ENCODE measurements at regions not wholly inside any gene's neighbourhood (a gene's known extent, or its start where the extent isn't known, plus 50 kb on each side); places are given as distances from the start of the nearest gene placed in this dataset.

DNA sequence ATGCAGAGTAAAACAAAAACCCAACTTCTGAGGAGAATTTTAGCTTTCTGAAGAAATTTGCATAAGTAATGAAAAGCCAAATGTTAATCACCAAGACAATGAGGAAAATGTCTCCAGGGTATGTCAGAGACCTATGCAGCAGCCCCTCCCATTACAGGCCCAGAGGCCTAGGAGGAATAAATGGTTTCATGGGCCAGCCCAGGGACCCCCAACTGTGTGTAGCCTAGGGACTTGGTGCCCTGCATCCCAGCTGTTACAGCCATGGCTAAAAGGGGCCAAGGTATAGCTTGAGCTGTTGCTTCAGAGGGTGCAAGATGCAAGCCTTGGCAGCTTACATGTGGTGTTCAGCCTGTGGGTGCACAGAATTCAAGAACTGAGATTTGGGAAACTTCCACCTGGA is 1256.9 kb upstream of the PIK3C3 start:
- DNase-seq = no peak

DNA sequence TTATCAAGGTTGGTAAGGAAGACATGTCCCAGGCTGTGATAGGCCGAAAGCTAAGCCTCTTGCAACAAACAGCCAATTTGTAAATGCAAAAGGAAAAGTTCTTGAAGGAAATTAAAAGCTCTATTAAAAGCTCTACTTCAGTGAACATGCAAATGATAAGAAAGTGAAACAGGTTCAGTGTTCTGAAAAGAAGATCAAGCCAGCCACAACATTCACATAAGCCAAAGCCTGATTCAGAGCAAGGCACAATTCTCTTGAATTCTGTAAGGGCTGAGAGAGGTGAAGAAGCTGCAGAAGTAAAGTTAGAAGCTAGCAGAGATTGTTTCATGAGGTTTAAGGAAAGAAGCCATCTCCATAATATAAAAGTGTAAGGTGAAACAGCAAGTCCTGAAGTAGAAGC is 1259.5 kb upstream of the PIK3C3 start:
- no peak for DNase-seq

DNA sequence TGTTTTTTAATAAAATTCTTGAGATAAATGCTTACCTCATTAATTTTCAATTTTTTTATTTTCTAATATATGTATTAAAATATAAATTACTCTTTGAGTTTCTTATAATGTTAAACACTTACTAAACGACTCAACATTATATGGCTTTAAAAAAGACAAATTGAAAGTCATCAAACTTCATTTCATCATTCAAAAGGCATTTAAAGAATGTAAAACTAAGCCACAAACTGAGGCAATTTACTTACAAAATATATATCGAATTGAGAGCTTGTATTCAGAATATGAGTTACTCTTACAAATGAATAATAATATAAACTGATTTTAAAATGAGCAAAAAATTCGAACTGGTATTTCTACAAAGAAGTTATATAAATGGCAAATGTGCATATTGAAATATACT is 1262.2 kb upstream of the PIK3C3 start:
- no peak for DNase-seq

DNA sequence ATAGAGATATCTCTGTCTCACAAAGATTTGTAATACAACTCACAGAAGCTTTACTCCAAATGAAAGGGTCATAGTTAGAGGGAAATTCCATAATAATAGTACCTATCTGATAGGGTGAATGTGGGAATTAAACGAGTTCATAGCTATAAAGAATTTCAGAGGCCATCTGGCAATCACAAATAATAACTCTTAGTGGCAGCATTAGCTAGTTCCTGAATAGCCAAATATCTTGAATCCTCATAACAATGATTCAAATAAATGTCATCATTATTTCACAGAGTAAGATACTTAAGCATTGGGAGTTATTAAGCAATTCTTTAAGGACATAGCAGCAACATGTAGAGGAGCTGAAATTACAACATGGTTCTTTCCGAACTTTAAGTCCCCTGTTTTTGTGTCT is 1265.0 kb upstream of the PIK3C3 start:
- no peak for DNase-seq

GRCh38 chr18:40687399-40687798 is 1267.6 kb upstream of the PIK3C3 start:
- no peak for DNase-seq

DNA sequence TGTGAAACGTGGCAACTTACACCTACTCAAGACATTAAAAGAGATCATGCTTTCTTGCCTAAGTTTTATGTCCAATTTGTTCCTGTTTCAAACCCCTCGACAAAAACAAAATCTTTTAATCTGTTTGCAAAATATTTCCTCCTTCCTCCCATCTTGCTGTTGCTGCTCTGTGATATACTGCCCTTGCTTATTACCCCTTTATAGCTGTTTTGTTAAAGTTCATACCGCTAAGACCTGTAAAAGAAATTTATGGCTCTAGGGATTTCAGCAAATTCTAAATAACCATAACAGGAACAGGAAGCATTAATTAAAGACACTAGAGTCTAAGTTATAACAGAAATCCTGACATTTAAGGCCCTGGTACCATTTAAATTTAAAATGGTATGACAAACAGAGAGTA is 1268.2 kb upstream of the PIK3C3 start:
- no peak for DNase-seq

DNA sequence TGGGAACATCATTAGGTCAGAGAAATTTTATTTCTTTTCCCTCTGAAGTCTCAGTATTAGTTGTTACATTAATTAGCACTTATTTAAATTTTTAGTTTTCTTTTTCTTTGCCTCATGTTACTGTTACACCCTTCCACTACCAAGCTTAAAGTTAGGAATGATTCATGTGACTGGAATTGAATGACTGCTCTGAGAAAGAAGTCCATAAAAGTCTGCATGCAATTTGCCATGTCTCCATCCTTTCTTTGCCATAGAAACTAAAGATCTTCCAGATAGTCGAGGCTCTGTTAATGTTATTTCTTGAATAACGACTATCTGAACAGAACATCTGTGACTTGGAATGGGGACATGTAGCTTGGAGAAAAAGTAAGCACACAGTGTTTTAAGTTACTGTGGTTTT is 1269.8 kb upstream of the PIK3C3 start:
- no peak for DNase-seq

DNA sequence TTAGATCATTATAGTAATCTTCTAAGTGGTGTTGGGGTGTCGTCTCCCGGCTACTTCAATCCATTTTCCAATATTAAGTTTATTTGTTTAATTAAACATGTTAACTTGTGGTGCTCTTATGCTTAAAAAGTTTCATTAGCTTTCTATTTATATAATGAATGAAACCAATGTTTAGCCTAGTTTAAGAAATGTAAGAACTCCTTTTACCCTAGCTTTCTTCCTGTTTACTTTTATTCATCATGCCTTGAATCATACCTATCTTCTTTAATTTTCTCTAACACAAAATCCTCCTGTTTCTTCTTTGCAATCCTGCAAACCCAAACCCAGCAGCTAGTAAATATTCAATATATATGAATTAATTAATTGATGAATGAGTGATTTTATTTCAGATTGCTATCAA is 1276.7 kb upstream of the PIK3C3 start:
- DNase-seq = no peak

GRCh38 chr18:40676668-40677067 is 1278.4 kb upstream of the PIK3C3 start:
- no peak for DNase-seq

DNA sequence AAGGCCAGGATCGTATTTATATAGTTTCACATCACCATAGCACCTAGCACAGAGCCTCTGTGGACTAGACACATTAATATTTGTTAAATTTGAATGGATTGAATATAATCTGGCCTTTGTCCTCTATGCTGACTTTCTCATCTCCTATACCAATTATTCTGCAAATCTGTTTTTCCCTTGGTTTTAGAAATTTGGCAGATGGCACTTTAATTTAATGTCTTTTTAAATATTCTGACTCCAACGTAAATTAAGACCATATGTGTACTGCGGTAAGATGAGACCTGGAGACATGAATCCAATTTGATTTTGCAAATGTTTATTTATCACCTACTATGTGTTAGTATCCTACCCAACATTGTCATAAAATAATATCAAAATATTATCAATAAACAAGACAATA is 1281.9 kb upstream of the PIK3C3 start:
- DNase-seq = no peak

DNA sequence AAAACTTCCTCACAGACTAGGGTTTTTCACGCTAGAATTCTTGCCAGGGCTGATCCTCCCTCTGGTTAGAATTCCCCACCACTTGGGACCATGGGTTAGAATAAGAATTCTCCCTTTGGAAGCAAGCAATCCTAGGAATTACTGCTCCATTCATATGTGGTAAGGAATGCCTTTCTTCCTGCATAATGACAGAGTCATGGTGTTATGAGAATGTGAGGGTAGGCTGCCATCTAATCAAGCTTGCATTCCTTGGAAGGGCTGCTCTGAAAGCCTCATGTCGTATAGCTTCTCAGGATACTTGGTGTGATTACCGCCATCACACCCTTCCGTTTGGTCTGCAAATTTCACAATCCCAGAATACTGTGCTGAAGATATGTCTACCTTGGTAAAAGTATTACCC is 1282.4 kb upstream of the PIK3C3 start:
- DNase-seq = no peak

- DNase-seq = no peak
Observed at GRCh38 chr18:40670668-40671375, 1284.2 kb upstream of the PIK3C3 start.

DNA sequence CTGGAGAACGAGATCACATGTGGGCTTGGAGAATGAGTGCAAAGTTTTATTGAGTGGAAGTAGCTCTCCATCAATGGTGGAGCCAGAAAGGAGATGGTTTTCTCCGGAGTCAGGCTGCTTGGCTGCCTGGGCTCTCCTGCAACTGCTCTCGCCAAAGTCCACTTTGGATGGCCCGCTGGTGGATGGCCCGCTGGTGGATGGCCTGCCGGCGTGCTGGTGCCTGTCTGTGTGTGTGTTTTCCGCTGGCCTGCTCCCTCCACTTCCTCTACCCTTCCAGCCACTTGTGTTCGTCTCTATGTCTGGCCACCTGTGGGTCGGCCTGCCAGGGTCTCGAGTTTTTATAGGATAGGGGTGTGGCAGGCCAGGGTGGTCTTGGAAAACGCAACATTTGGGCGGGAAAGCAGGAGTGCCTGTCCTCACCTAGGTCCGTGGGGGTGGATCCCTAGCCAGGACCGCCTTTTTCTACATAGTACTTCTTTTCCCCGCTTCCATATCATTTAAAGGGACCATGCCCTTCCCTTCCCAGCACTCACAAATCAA is 1292.1 kb upstream of the PIK3C3 start:
- no peak for DNase-seq

DNA sequence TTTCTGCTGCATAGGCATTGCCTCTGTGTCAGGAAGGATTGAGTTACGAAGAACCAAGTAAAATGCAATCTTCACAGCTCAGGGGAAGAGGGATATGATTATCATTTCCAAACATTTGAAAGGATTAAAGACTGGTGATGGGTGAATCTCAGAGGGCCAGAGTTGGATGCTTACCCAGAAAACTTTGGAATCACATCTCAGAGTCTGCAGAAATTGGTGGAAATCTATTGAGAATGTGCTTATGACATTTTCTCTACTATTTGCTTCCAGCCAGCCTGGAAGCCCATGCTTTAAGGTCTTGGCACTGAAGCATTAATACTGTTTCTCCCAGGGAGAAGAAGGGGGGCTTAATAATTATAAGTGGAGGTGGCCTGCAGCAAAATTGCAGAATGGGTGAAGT is 1301.4 kb upstream of the PIK3C3 start:
- DNase-seq = no peak

- no peak for DNase-seq
Observed at GRCh38 chr18:40652321-40652720, 1302.7 kb upstream of the PIK3C3 start.

- no peak for DNase-seq
Observed at GRCh38 chr18:40651163-40651562, 1303.9 kb upstream of the PIK3C3 start.

DNA sequence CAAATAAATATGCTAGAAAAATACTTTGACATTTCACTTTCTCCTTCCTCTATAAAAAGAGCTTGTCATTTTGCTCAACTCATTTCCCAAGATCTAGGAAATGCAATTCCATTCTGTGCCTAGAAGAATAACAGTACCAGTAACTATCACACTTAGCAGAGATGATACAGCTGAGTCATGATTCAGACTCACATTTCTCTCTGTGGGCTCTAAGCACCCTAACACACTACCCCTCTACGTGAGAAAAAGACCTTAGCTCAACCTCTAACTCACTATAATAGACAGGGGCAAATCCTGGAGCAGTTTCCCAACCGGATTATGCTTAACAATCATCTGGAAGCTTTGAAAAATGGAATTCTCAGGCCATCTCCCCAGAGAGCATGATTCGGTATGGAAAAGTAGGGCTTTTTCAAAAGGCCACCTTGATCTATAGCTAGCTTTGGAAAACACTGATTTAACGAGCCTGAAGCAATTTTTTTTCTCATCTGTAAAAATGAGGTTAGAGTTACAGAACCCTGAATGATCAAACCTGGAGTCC is 1312.3 kb upstream of the PIK3C3 start:
- DNase-seq = no peak

- DNase-seq = no peak
Observed at GRCh38 chr18:40631319-40631718, 1323.7 kb upstream of the PIK3C3 start.

- no peak for DNase-seq
Observed at GRCh38 chr18:40630496-40630895, 1324.5 kb upstream of the PIK3C3 start.

GRCh38 chr18:40624959-40625358 is 1330.1 kb upstream of the PIK3C3 start:
- no peak for DNase-seq

GRCh38 chr18:40613721-40614120 is 1341.3 kb upstream of the PIK3C3 start:
- DNase-seq = no peak

DNA sequence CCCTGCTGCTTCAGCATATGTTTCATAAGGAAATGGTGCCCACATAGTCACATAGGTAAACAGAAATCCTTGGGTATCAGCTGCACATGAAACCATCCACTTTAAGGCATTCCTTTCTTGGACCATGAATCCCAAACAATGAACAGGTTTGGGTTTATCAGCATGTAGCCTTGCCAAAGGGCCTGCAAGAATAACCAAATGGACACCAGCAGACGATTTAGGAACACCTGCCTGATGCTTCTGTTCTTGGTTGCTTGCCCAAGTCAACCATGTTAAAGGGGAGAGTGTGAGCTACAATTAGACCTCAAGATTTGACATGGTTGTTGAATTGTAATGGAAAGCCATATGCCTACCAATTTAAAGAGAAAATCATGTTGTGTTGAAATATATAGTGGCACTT is 1342.7 kb upstream of the PIK3C3 start:
- peak; percentile 30 for DNase-seq

DNA sequence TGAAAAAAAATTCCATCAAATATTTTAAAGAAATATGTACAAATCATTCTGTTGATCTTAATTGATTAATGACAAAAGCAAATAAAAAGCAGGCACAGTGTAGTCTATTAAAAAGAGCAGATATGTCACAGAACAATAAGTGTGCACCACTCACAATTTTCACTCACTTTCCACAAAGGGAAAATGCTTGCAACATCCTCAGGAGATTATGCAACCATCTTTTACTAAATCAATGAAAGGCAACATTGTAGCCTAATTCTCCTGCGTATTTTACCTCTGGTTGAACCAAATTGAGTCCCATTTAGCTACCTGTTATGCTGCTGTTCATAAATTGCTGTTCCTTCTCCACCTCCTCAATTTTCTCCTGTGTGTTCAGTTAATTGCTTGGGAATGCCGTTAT is 1346.8 kb upstream of the PIK3C3 start:
- no peak for DNase-seq

GRCh38 chr18:40607542-40608148 is 1347.4 kb upstream of the PIK3C3 start:
- peak; percentile 51 for DNase-seq

DNA sequence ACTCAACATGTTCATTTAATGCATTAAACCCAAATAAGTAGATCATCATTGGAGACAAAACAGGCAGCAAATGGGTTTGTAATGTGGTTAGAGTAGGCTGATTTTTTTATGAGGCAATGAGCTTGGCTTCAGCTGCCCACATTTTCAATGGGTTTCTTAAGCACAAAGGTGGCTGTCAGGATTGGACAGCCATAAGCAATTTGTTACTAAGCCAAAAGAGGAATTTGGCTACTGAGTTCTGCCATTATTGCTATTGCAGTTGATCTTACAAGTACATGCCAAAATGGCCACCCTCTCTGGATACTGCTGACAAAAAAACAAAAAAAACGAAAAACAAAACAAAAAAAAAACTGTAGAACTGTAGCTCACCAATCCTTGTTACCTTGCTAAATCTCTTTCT is 1348.0 kb upstream of the PIK3C3 start:
- peak; percentile 27 for DNase-seq

Data from NCI-H1092 treated with DMSO at 0.1 percent for 48 hours (cell line).